ENCODE measurements at regions not wholly inside any gene's neighbourhood (a gene's known extent, or its start where the extent isn't known, plus 50 kb on each side); places are given as distances from the start of the nearest gene placed in this dataset.

GRCh38 chr12:47534695-47535094, 171.1 kb downstream of the RPAP3 start:
- TF ChIP-seq CTCF (conservative IDR thresholded peaks at IDR 0.05; ENCODE audit: low read depth, low read length): no peak
- no peak for TF ChIP-seq EZH2 (IDR thresholded peaks at IDR 0.05; ENCODE audit: borderline replicate concordance, low read depth, low read length, poor library complexity, severe bottlenecking)
- DNase-seq (ENCODE audit: low spot score): peak; percentile 27
- Histone ChIP-seq H3K27ac (ENCODE audit: low read depth, low read length, poor library complexity, severe bottlenecking) (no peak overlapping the region), H3K36me3 (ENCODE audit: insufficient read depth, low read length, poor library complexity, severe bottlenecking) (no peaks in the 10 kb centered on the region), H3K4me3 (ENCODE audit: low read depth, low read length, poor library complexity, severe bottlenecking) (no peak overlapping the region), H3K9me3 (ENCODE audit: low read depth, low read length, poor library complexity, severe bottlenecking) (peaks cover 6% of the 10 kb centered on the region), H3K27me3 (replicated peaks; ENCODE audit: insufficient read depth, low read depth, low read length, poor library complexity) (no peaks in the 10 kb centered on the region), H3K4me1 (ENCODE audit: insufficient read depth, low read length, poor library complexity, severe bottlenecking) (no peaks in the 10 kb centered on the region)
- intact Hi-C loops (cut with micrococcal nuclease; ENCODE audit: unreplicated experiment): no loop called here
- ChIA-PET POLR2A (ENCODE audit: low non-redundant PET) (interaction anchor here (0.6 kb wide), 1 partner anchor 152 kb away, joined by 4 read pairs; no protein-coding TSS in a partner anchor), CTCF (no interaction called here)
- no TSS peak for BruUV-seq (replicated peaks)

- POLR2A ChIA-PET (ENCODE audit: low non-redundant PET): no interaction called here
Observed at GRCh38 chr12:47530050-47530449, 175.8 kb downstream of the RPAP3 start.

GRCh38 chr12:47527816-47528215, 178.0 kb downstream of the RPAP3 start:
- DNase-seq (ENCODE audit: low spot score): peak; percentile 12
- H3K4me3 ChIP-seq (ENCODE audit: low read depth, low read length, poor library complexity, severe bottlenecking): no peak overlapping the region
- H3K36me3 ChIP-seq (ENCODE audit: insufficient read depth, low read length, poor library complexity, severe bottlenecking): no peaks in the 10 kb centered on the region
- POLR2A ChIA-PET (ENCODE audit: low non-redundant PET): no interaction called here
- TF ChIP-seq EZH2 (IDR thresholded peaks at IDR 0.05; ENCODE audit: borderline replicate concordance, low read depth, low read length, poor library complexity, severe bottlenecking): no peak
- no peak for TF ChIP-seq CTCF (conservative IDR thresholded peaks at IDR 0.05; ENCODE audit: low read depth, low read length)
- intact Hi-C loops (cut with micrococcal nuclease; ENCODE audit: unreplicated experiment): no loop called here
- H3K27me3 ChIP-seq (replicated peaks; ENCODE audit: insufficient read depth, low read depth, low read length, poor library complexity): no peaks in the 10 kb centered on the region
- BruUV-seq (replicated peaks): no TSS peak
- no peaks in the 10 kb centered on the region for H3K4me1 ChIP-seq (ENCODE audit: insufficient read depth, low read length, poor library complexity, severe bottlenecking)
- no peak overlapping the region for H3K27ac ChIP-seq (ENCODE audit: low read depth, low read length, poor library complexity, severe bottlenecking)
- CTCF ChIA-PET: no interaction called here
- peaks cover 6% of the 10 kb centered on the region for H3K9me3 ChIP-seq (ENCODE audit: low read depth, low read length, poor library complexity, severe bottlenecking)

More at GRCh38 chr12:47530050-47530449, 175.8 kb downstream of the RPAP3 start:
- no TSS peak for BruUV-seq (replicated peaks)
- intact Hi-C loops (cut with micrococcal nuclease; ENCODE audit: unreplicated experiment): no loop called here
- H3K9me3 ChIP-seq (ENCODE audit: low read depth, low read length, poor library complexity, severe bottlenecking): peaks cover 6% of the 10 kb centered on the region
- H3K36me3 ChIP-seq (ENCODE audit: insufficient read depth, low read length, poor library complexity, severe bottlenecking): no peaks in the 10 kb centered on the region
- no peak overlapping the region for H3K27ac ChIP-seq (ENCODE audit: low read depth, low read length, poor library complexity, severe bottlenecking)
- DNase-seq (ENCODE audit: low spot score): no peak
- H3K4me1 ChIP-seq (ENCODE audit: insufficient read depth, low read length, poor library complexity, severe bottlenecking): no peaks in the 10 kb centered on the region
- no peak overlapping the region for H3K4me3 ChIP-seq (ENCODE audit: low read depth, low read length, poor library complexity, severe bottlenecking)
- H3K27me3 ChIP-seq (replicated peaks; ENCODE audit: insufficient read depth, low read depth, low read length, poor library complexity): no peaks in the 10 kb centered on the region
- TF ChIP-seq CTCF (conservative IDR thresholded peaks at IDR 0.05; ENCODE audit: low read depth, low read length): no peak
- TF ChIP-seq EZH2 (IDR thresholded peaks at IDR 0.05; ENCODE audit: borderline replicate concordance, low read depth, low read length, poor library complexity, severe bottlenecking): no peak
- CTCF ChIA-PET: no interaction called here
